A549 (cell line): ENCODE measurements at regions not wholly inside any gene's neighbourhood (a gene's known extent, or its start where the extent isn't known, plus 50 kb on each side); places are given as distances from the start of the nearest gene placed in this dataset.
"Not testable (repeated sequence)": the region's sequence is repeated elsewhere in the genome, so short reads cannot be mapped to it uniquely, and the experiment has no call there.

ENCODE experiments used
- ATAC-seq, 2 experiments: fragments of 200-7000 bp in 1 of 2; fragments of >200 bp in 1 of 2; cut with Nextera tagmentation in 1 of 2; cut with Tn5 transposase in 1 of 2; 3 replicates each; pipeline versions ENCODE4 v1.8.0 to v1.9.1; 2018 to 2020; ENCODE audit warnings: mild to moderate bottlenecking in 1 of 2, moderate library complexity in 1 of 2
- CTCF ChIA-PET: fragments of 300-600 bp; sonication (Branson Sonifier 250); formaldehyde crosslinking; extraction: SDS; loops from one replicate; lab custom pipeline; 2021; ENCODE audit warnings: antibody characterized with exemption, inconsistent platforms; lab: Yijun Ruan, JAX
- POLR2A ChIA-PET: fragments of 350-600 bp; formaldehyde crosslinking; extraction: SDS; loops from one replicate; lab custom pipeline; 2021; ENCODE audit warnings: antibody characterized with exemption, inconsistent platforms; lab: Yijun Ruan, JAX
- DNase-seq, 2 experiments: peaks; one replicate each; pipeline versions ENCODE4 v3.0.0 to v3.0.0-alpha.2; 2011 to 2016; ENCODE audit warnings: low read depth in 1 of 2, low spot score in 1 of 2
- FAIRE-seq: peaks from 2 replicates; lab custom pipeline; 2011; peaks lifted over from hg19 to GRCh38; lab: Jason Lieb, UNC
- H3K27ac ChIP-seq, 2 experiments: fragments of >200 bp; sonication (Bioruptor Twin); formaldehyde crosslinking; 3 replicates each; pipeline ENCODE4 v1.5.1; 2016 to 2017
- H3K4me1 ChIP-seq: fragments of >200 bp; sonication (Bioruptor Twin); formaldehyde crosslinking; 3 replicates; pipeline ENCODE4 v1.6.1; 2016
- H3K4me2 ChIP-seq: fragments of >200 bp; sonication (Bioruptor Twin); formaldehyde crosslinking; 3 replicates; pipeline ENCODE4 v1.6.1; 2016
- H3K4me3 ChIP-seq: fragments of >200 bp; sonication (Bioruptor Twin); formaldehyde crosslinking; 3 replicates; pipeline ENCODE4 v1.5.1; 2016
- H3K9me3 ChIP-seq: fragments of >200 bp; sonication (Bioruptor Twin); formaldehyde crosslinking; 3 replicates; pipeline ENCODE4 v1.6.1; 2016
- WGBS: methylation state at CpG from one replicate; pipeline ENCODE4 v1.1.6; 2017; ENCODE audit errors: missing lambda C conversion rate; 5-methylcytosine and 5-hydroxymethylcytosine counted together

DNA sequence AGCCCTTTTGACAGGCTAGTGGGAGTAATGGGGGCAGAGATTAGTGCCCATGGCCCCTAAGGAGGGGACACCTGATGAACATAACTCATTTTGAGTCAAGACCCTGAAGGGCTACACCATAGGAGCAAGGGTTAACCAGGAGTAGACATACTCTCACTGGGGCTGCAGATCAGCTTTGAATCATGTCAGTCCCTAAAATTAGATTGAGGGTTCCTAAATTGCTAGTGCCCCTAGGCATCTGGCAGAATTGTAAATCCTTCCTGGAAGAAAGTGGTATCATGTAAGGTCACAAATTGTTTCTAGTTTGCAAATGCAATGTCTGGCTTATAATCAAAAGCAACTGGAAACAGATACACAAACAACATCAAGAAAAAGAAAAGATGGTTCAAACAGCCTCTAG lies 52.1 kb upstream of the LRRC37A2 start:
- ATAC-seq, H3K4me2 ChIP-seq, FAIRE-seq, H3K9me3 ChIP-seq, CTCF ChIA-PET, POLR2A ChIA-PET, H3K4me3 ChIP-seq, H3K27ac ChIP-seq, DNase-seq, H3K4me1 ChIP-seq: not testable (repeated sequence)

DNA sequence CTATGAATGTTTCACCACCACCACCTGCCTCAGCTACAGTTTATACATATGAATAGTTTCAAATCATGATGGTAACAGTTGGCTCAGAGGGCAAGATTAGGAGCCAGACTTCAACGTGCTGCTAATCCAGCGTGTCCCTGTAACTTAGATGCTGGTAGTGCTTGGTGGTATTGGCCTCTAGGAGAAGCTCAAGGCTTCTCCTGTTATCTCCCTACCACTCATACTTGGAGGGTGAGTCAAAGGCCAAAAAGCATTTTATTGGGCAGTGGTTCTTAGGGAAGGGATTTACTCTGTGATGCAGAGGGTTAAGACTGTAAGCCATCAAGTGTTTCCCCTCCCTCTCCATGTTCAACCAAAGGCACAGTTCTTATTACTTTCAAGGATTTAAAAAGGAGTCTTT lies 57.2 kb upstream of the LRRC37A2 start:
- H3K4me1 ChIP-seq, H3K27ac ChIP-seq, FAIRE-seq, CTCF ChIA-PET, POLR2A ChIA-PET, H3K9me3 ChIP-seq, DNase-seq, H3K4me2 ChIP-seq, H3K4me3 ChIP-seq: not testable (repeated sequence)
- peak in 1 of 2 experiments; percentile 78; a peak in 3 of 6 replicates for ATAC-seq
- WGBS = no CpG with 5 or more reads among the region's 2 CpGs

DNA sequence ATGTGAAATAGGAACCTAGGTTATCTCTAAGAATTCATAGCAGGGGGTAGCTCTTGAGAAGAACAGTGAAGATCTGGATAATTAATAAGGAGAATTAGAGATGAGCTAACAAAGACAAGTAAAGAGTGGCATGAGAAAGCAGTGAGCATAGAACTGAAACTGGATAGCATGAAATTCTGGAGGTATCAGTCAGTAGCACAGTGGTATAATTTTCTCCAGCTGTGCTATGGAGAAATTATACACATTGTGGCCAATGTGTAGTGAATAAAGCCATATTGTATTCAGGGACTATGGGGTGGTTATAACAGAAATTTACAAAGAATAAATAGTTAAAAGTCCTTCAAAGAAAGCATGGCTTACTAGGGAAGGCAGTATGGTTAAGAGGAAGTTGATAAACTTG lies 57.7 kb upstream of the LRRC37A2 start:
- FAIRE-seq, H3K4me3 ChIP-seq, DNase-seq, ATAC-seq, H3K27ac ChIP-seq, H3K4me2 ChIP-seq, CTCF ChIA-PET, H3K4me1 ChIP-seq, POLR2A ChIA-PET, H3K9me3 ChIP-seq: not testable (repeated sequence)

- H3K4me3 ChIP-seq, H3K4me1 ChIP-seq, H3K4me2 ChIP-seq, H3K9me3 ChIP-seq, FAIRE-seq, ATAC-seq, DNase-seq, POLR2A ChIA-PET, H3K27ac ChIP-seq, CTCF ChIA-PET: not testable (repeated sequence)
- WGBS = no CpG with 5 or more reads among the region's 4 CpGs
Observed at GRCh38 chr17:46453077-46453476, 59.2 kb upstream of the LRRC37A2 start.

DNA sequence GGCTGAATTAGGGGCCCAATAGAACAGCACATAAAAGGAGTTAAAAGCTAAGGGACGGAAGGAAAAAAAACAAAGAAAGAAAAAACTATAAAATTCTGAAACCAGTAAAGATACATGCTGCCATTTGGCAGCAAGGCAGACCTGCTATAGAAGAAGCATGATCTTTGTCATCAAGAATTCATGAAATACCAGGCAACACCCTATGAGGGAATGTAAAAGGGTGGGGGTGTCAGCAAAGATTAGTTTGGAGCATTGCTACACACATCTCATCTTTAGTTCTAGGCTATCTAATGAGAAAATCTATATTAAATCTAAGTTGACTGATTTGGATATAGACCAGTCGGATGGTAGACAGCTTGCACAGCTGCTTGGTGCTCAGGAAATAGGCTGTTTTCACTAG lies 66.4 kb upstream of the LRRC37A2 start:
- CTCF ChIA-PET, H3K9me3 ChIP-seq, H3K27ac ChIP-seq, H3K4me1 ChIP-seq, H3K4me3 ChIP-seq, H3K4me2 ChIP-seq, FAIRE-seq, POLR2A ChIA-PET, DNase-seq: not testable (repeated sequence)
- ATAC-seq = peak in 1 of 2 experiments; percentile 63; a peak in 3 of 6 replicates
- WGBS = no CpG with 5 or more reads among the region's 2 CpGs

DNA sequence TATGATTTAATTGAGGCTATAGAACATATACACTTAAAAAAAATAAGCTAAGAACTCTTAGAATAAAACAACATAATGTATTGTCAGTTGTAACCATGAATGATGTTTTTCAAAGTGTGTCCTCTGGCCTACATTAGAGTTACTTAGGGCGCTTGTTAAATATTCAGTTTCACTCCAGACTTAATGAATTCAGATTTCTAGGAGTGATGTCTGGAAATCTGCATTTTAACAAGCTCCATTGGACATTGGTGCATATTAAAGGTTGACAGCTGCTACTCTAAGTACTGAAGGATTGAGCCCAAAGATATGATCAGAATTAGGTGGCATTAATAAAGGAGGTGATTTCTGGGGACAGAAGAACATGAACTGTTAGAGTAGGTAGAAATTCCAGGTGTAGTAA lies 66.9 kb upstream of the LRRC37A2 start:
- H3K4me3 ChIP-seq, CTCF ChIA-PET, H3K9me3 ChIP-seq, H3K27ac ChIP-seq, FAIRE-seq, DNase-seq, ATAC-seq, H3K4me2 ChIP-seq, H3K4me1 ChIP-seq, POLR2A ChIA-PET: not testable (repeated sequence)
- WGBS = no CpG with 5 or more reads among the region's 1 CpG

DNA sequence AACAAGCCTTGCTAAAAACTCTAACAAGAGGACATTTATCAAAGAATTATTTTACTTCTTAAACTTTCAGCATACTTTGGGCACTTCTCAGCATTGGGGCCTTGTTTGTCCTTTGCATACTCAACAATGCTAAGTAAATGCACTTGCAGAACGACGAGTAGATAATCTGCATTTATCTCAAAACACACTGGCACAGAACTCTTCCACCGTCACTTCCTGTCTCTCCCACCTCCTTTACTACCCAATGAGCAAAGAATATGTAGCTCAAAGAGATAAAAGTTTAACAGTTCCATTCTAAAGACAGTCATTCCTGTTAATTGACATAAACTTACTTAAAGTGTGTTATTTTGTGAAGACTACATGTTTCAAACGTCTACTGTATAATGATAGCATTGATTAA lies 70.1 kb upstream of the LRRC37A2 start:
- CTCF ChIA-PET, H3K27ac ChIP-seq, ATAC-seq, H3K4me2 ChIP-seq, POLR2A ChIA-PET, H3K4me3 ChIP-seq, H3K9me3 ChIP-seq, H3K4me1 ChIP-seq, DNase-seq: not testable (repeated sequence)
- peak; percentile 46 for FAIRE-seq
- no CpG with 5 or more reads among the region's 4 CpGs for WGBS

GRCh38 chr17:46440665-46441064 lies 71.6 kb upstream of the LRRC37A2 start:
- H3K4me1 ChIP-seq, ATAC-seq, H3K9me3 ChIP-seq, FAIRE-seq, CTCF ChIA-PET, POLR2A ChIA-PET, H3K4me3 ChIP-seq, DNase-seq, H3K27ac ChIP-seq, H3K4me2 ChIP-seq: not testable (repeated sequence)
- no CpG with 5 or more reads among the region's 5 CpGs for WGBS

GRCh38 chr17:46434450-46435062 lies 73.0 kb upstream of the ARL17B start:
- H3K4me2 ChIP-seq, H3K9me3 ChIP-seq, H3K4me3 ChIP-seq, H3K27ac ChIP-seq, DNase-seq, H3K4me1 ChIP-seq, CTCF ChIA-PET, ATAC-seq, POLR2A ChIA-PET, FAIRE-seq: not testable (repeated sequence)
- WGBS = no CpG with 5 or more reads among the region's 7 CpGs

DNA sequence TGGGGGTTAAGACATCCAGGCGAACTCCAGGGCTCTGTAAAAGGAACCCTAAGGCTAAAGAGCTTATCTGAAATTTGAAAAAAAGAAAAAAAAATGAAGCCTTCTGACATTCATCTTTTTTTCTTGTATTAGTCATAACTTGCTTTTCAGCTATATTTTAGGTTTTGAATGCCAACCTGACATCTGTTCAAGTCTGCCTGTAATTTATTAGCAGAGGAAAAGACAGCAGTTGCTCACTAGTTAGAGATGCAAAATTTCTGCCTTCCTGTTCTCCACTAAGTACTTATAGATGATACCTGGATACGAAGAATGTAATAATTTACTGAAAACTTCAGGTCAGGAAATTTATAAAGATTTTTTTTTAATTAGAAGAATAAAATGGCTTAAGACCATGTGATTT lies 68.7 kb upstream of the ARL17B start:
- CTCF ChIA-PET, FAIRE-seq, H3K27ac ChIP-seq, DNase-seq, H3K4me1 ChIP-seq, ATAC-seq, POLR2A ChIA-PET, H3K4me2 ChIP-seq, H3K4me3 ChIP-seq, H3K9me3 ChIP-seq: not testable (repeated sequence)
- WGBS = no CpG with 5 or more reads among the region's 2 CpGs

DNA sequence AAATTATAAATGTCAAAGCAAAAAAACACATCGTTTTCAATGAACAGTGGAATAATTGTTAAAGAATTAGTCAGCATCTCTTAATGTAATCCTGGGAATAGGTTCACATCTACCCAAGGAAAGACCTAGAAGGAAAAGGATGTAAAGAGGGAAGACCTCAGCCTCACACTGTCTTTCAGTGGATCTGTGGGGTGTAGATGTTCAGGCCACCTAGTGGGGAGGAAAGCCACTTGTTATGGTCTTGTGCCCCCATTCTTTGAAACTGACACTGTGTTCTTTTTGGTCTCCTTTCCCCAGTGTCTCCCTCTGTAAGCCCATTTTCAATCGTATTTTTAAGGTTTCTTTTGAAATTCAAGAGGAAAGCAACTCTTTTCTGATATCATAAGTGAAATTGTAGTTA lies 68.1 kb upstream of the ARL17B start:
- H3K4me3 ChIP-seq, H3K4me2 ChIP-seq, H3K27ac ChIP-seq, DNase-seq, POLR2A ChIA-PET, CTCF ChIA-PET, H3K9me3 ChIP-seq, H3K4me1 ChIP-seq, FAIRE-seq: not testable (repeated sequence)
- peak; percentile 50 to 77; a peak in 4 of 6 replicates for ATAC-seq
- WGBS = no CpG with 5 or more reads among the region's 2 CpGs
